DND-41 (cell line): ENCODE measurements at regions not wholly inside any gene's neighbourhood (a gene's known extent, or its start where the extent isn't known, plus 50 kb on each side); places are given as distances from the start of the nearest gene placed in this dataset.

Experiments used
- CTCF ChIP-seq: IDR thresholded peaks from 2 replicates; pipeline ENCODE4 v1.5.1; 2012; ENCODE audit warnings: borderline replicate concordance, low read length, moderate library complexity, mild to moderate bottlenecking; ENCODE audit not compliant: poor library complexity, severe bottlenecking; ENCODE audit errors: extremely low read depth
- EZH2 ChIP-seq: IDR thresholded peaks from 3 replicates; pipeline ENCODE4 v1.6.1; 2012; ENCODE audit warnings: borderline replicate concordance, low read depth, mild to moderate bottlenecking, moderate library complexity, low read length, inconsistent platforms; ENCODE audit not compliant: severe bottlenecking

- no peak for TF ChIP-seq CTCF
- TF ChIP-seq EZH2 = no peak
These were observed 351.6 kb upstream of the NOX3 start for GRCh38 chr6:155807243-155807642.
